ENCODE measurements at regions not wholly inside any gene's neighbourhood (a gene's known extent, or its start where the extent isn't known, plus 50 kb on each side); places are given as distances from the start of the nearest gene placed in this dataset.

GRCh38 chr22:49284056-49284784, 543.5 kb downstream of the BRD1 start:
- Histone ChIP-seq H3K9me3 (ENCODE audit: control insufficient read depth in 2 of 2, low read length in 2 of 2) (peaks cover 5 to 7% of the 10 kb centered on the region in 2 donors), H3K4me1 (ENCODE audit: control insufficient read depth, insufficient read depth, low read length) (no peaks in the 10 kb centered on the region), H3K4me3 (ENCODE audit: low read length in 2 of 2) (no peak overlapping the region), H3K27me3 (ENCODE audit: control insufficient read depth in 1 of 2, insufficient read depth in 2 of 2, low read length in 2 of 2) (peaks cover 12 to 16% of the 10 kb centered on the region in 2 donors), H3K9ac (ENCODE audit: low read length in 2 of 2) (no peak overlapping the region), H3K27ac (ENCODE audit: low read length) (no peak overlapping the region), H3K36me3 (ENCODE audit: control insufficient read depth in 2 of 2, insufficient read depth in 2 of 2, low read length in 2 of 2) (no peaks in the 10 kb centered on the region)

- Histone ChIP-seq H3K36me3 (ENCODE audit: control insufficient read depth in 2 of 2, insufficient read depth in 2 of 2, low read length in 2 of 2) (no peaks in the 10 kb centered on the region), H3K27me3 (ENCODE audit: control insufficient read depth in 1 of 2, insufficient read depth in 2 of 2, low read length in 2 of 2) (peaks cover 9 to 16% of the 10 kb centered on the region in 2 donors), H3K9ac (ENCODE audit: low read length in 2 of 2) (no peak overlapping the region), H3K27ac (ENCODE audit: low read length) (no peak overlapping the region), H3K4me1 (ENCODE audit: control insufficient read depth, insufficient read depth, low read length) (no peaks in the 10 kb centered on the region), H3K4me3 (ENCODE audit: low read length in 2 of 2) (no peak overlapping the region), H3K9me3 (ENCODE audit: control insufficient read depth in 2 of 2, low read length in 2 of 2) (peaks cover 0 to 7% of the 10 kb centered on the region in 2 donors)
Measured at GRCh38 chr22:49282596-49282995, 545.1 kb downstream of the BRD1 start.

- Histone ChIP-seq H3K27me3 (ENCODE audit: control insufficient read depth in 1 of 2, insufficient read depth in 2 of 2, low read length in 2 of 2) (peaks cover 9 to 16% of the 10 kb centered on the region in 2 donors), H3K9ac (ENCODE audit: low read length in 2 of 2) (no peak overlapping the region), H3K9me3 (ENCODE audit: control insufficient read depth in 2 of 2, low read length in 2 of 2) (peaks cover 0 to 7% of the 10 kb centered on the region in 2 donors), H3K36me3 (ENCODE audit: control insufficient read depth in 2 of 2, insufficient read depth in 2 of 2, low read length in 2 of 2) (no peaks in the 10 kb centered on the region), H3K27ac (ENCODE audit: low read length) (no peak overlapping the region), H3K4me1 (ENCODE audit: control insufficient read depth, insufficient read depth, low read length) (no peaks in the 10 kb centered on the region), H3K4me3 (ENCODE audit: low read length in 2 of 2) (no peak overlapping the region)
Measured at GRCh38 chr22:49281467-49282340, 546.0 kb downstream of the BRD1 start.

- H3K9me3 ChIP-seq (ENCODE audit: control insufficient read depth in 2 of 2, low read length in 2 of 2), result peaks cover 0 to 7% of the 10 kb centered on the region in 2 donors
- peaks cover 9 to 14% of the 10 kb centered on the region in 2 donors for H3K27me3 ChIP-seq (ENCODE audit: control insufficient read depth in 1 of 2, insufficient read depth in 2 of 2, low read length in 2 of 2)
Measured at GRCh38 chr22:49278340-49278739, 549.3 kb downstream of the BRD1 start.

GRCh38 chr22:49276567-49276966, 551.1 kb downstream of the BRD1 start:
- H3K9ac ChIP-seq (ENCODE audit: low read length in 2 of 2), result no peak overlapping the region
- no peaks in the 10 kb centered on the region for H3K4me1 ChIP-seq (ENCODE audit: control insufficient read depth, insufficient read depth, low read length)
- H3K27me3 ChIP-seq (ENCODE audit: control insufficient read depth in 1 of 2, insufficient read depth in 2 of 2, low read length in 2 of 2), result peaks cover 11% of the 10 kb centered on the region in 2 donors
- H3K9me3 ChIP-seq (ENCODE audit: control insufficient read depth in 2 of 2, low read length in 2 of 2), result peaks cover 0 to 7% of the 10 kb centered on the region in 2 donors
- H3K36me3 ChIP-seq (ENCODE audit: control insufficient read depth in 2 of 2, insufficient read depth in 2 of 2, low read length in 2 of 2), result no peaks in the 10 kb centered on the region
- H3K4me3 ChIP-seq (ENCODE audit: low read length in 2 of 2), result no peak overlapping the region
- H3K27ac ChIP-seq (ENCODE audit: low read length), result no peak overlapping the region

More at GRCh38 chr22:49278340-49278739, 549.3 kb downstream of the BRD1 start:
- Histone ChIP-seq H3K4me3 (ENCODE audit: low read length in 2 of 2) (no peak overlapping the region), H3K4me1 (ENCODE audit: control insufficient read depth, insufficient read depth, low read length) (no peaks in the 10 kb centered on the region), H3K9ac (ENCODE audit: low read length in 2 of 2) (no peak overlapping the region), H3K27ac (ENCODE audit: low read length) (no peak overlapping the region), H3K36me3 (ENCODE audit: control insufficient read depth in 2 of 2, insufficient read depth in 2 of 2, low read length in 2 of 2) (no peaks in the 10 kb centered on the region)

- Histone ChIP-seq H3K4me3 (ENCODE audit: low read length in 2 of 2) (no peak overlapping the region), H3K9ac (ENCODE audit: low read length in 2 of 2) (no peak overlapping the region), H3K27ac (ENCODE audit: low read length) (no peak overlapping the region), H3K27me3 (ENCODE audit: control insufficient read depth in 1 of 2, insufficient read depth in 2 of 2, low read length in 2 of 2) (peaks cover 11 to 12% of the 10 kb centered on the region in 2 donors), H3K36me3 (ENCODE audit: control insufficient read depth in 2 of 2, insufficient read depth in 2 of 2, low read length in 2 of 2) (no peaks in the 10 kb centered on the region), H3K4me1 (ENCODE audit: control insufficient read depth, insufficient read depth, low read length) (no peaks in the 10 kb centered on the region), H3K9me3 (ENCODE audit: control insufficient read depth in 2 of 2, low read length in 2 of 2) (no peaks in the 10 kb centered on the region)
Measured at GRCh38 chr22:49274754-49275380, 552.8 kb downstream of the BRD1 start.

GRCh38 chr22:49272546-49273125, 555.0 kb downstream of the BRD1 start:
- Histone ChIP-seq H3K27ac (ENCODE audit: low read length) (no peak overlapping the region), H3K4me3 (ENCODE audit: low read length in 2 of 2) (no peak overlapping the region), H3K9ac (ENCODE audit: low read length in 2 of 2) (no peak overlapping the region), H3K9me3 (ENCODE audit: control insufficient read depth in 2 of 2, low read length in 2 of 2) (no peaks in the 10 kb centered on the region), H3K4me1 (ENCODE audit: control insufficient read depth, insufficient read depth, low read length) (no peaks in the 10 kb centered on the region), H3K27me3 (ENCODE audit: control insufficient read depth in 1 of 2, insufficient read depth in 2 of 2, low read length in 2 of 2) (peaks cover 14 to 19% of the 10 kb centered on the region in 2 donors), H3K36me3 (ENCODE audit: control insufficient read depth in 2 of 2, insufficient read depth in 2 of 2, low read length in 2 of 2) (no peaks in the 10 kb centered on the region)

GRCh38 chr22:49271831-49272230, 555.8 kb downstream of the BRD1 start:
- Histone ChIP-seq H3K9me3 (ENCODE audit: control insufficient read depth in 2 of 2, low read length in 2 of 2) (no peaks in the 10 kb centered on the region), H3K36me3 (ENCODE audit: control insufficient read depth in 2 of 2, insufficient read depth in 2 of 2, low read length in 2 of 2) (no peaks in the 10 kb centered on the region), H3K27me3 (ENCODE audit: control insufficient read depth in 1 of 2, insufficient read depth in 2 of 2, low read length in 2 of 2) (peaks cover 18 to 21% of the 10 kb centered on the region in 2 donors), H3K27ac (ENCODE audit: low read length) (no peak overlapping the region), H3K4me1 (ENCODE audit: control insufficient read depth, insufficient read depth, low read length) (no peaks in the 10 kb centered on the region), H3K9ac (ENCODE audit: low read length in 2 of 2) (no peak overlapping the region), H3K4me3 (ENCODE audit: low read length in 2 of 2) (no peak overlapping the region)

GRCh38 chr22:49271369-49271727, 556.3 kb downstream of the BRD1 start:
- peaks cover 22 to 24% of the 10 kb centered on the region in 2 donors for H3K27me3 ChIP-seq (ENCODE audit: control insufficient read depth in 1 of 2, insufficient read depth in 2 of 2, low read length in 2 of 2)
- H3K4me3 ChIP-seq (ENCODE audit: low read length in 2 of 2), result no peak overlapping the region
- no peak overlapping the region for H3K27ac ChIP-seq (ENCODE audit: low read length)

GRCh38 chr22:49270595-49271368, 556.9 kb downstream of the BRD1 start:
- Histone ChIP-seq H3K9ac (ENCODE audit: low read length in 2 of 2) (no peak overlapping the region), H3K4me3 (ENCODE audit: low read length in 2 of 2) (no peak overlapping the region), H3K27ac (ENCODE audit: low read length) (no peak overlapping the region), H3K36me3 (ENCODE audit: control insufficient read depth in 2 of 2, insufficient read depth in 2 of 2, low read length in 2 of 2) (no peaks in the 10 kb centered on the region), H3K9me3 (ENCODE audit: control insufficient read depth in 2 of 2, low read length in 2 of 2) (no peaks in the 10 kb centered on the region), H3K4me1 (ENCODE audit: control insufficient read depth, insufficient read depth, low read length) (no peaks in the 10 kb centered on the region), H3K27me3 (ENCODE audit: control insufficient read depth in 1 of 2, insufficient read depth in 2 of 2, low read length in 2 of 2) (peaks cover 22 to 24% of the 10 kb centered on the region in 2 donors)

More at GRCh38 chr22:49271369-49271727, 556.3 kb downstream of the BRD1 start:
- H3K4me1 ChIP-seq (ENCODE audit: control insufficient read depth, insufficient read depth, low read length), result no peaks in the 10 kb centered on the region
- H3K36me3 ChIP-seq (ENCODE audit: control insufficient read depth in 2 of 2, insufficient read depth in 2 of 2, low read length in 2 of 2), result no peaks in the 10 kb centered on the region
- H3K9ac ChIP-seq (ENCODE audit: low read length in 2 of 2), result no peak overlapping the region
- no peaks in the 10 kb centered on the region for H3K9me3 ChIP-seq (ENCODE audit: control insufficient read depth in 2 of 2, low read length in 2 of 2)

All from stomach smooth muscle (tissue), 2 donors.